GM18909 (cell line): ENCODE measurements at regions not wholly inside any gene's neighbourhood (a gene's known extent, or its start where the extent isn't known, plus 50 kb on each side); places are given as distances from the start of the nearest gene placed in this dataset.

ENCODE experiments used
- ATAC-seq: cut with Tn5 transposase; IDR thresholded peaks from one replicate; pipeline ENCODE4 v1.9.1; 2021; ENCODE audit warnings: mild to moderate bottlenecking; ENCODE audit not compliant: unreplicated experiment, poor library complexity

GRCh38 chr2:38174646-38175423, 98.9 kb upstream of the CYP1B1 start:
- no peak for ATAC-seq

GRCh38 chr2:38174131-38174530, 98.2 kb upstream of the CYP1B1 start:
- no peak for ATAC-seq

GRCh38 chr2:38173683-38174082, 97.7 kb upstream of the CYP1B1 start:
- ATAC-seq = no peak

- no peak for ATAC-seq
These were observed 95.4 kb upstream of the CYP1B1 start for GRCh38 chr2:38171208-38171855.

- no peak for ATAC-seq
These were observed 94.8 kb upstream of the CYP1B1 start for GRCh38 chr2:38170733-38171132.

GRCh38 chr2:38170067-38170466, 94.1 kb upstream of the CYP1B1 start:
- no peak for ATAC-seq

GRCh38 chr2:38168710-38169480, 92.9 kb upstream of the CYP1B1 start:
- no peak for ATAC-seq

- no peak for ATAC-seq
These were observed 92.0 kb upstream of the CYP1B1 start for GRCh38 chr2:38167968-38168350.

GRCh38 chr2:38165698-38166097, 89.7 kb upstream of the CYP1B1 start:
- no peak for ATAC-seq

- peak; percentile 82 for ATAC-seq
These were observed 88.9 kb upstream of the CYP1B1 start for GRCh38 chr2:38164881-38165280.

- ATAC-seq = no peak
These were observed 87.6 kb upstream of the CYP1B1 start for GRCh38 chr2:38163579-38163978.

- no peak for ATAC-seq
These were observed 87.1 kb upstream of the CYP1B1 start for GRCh38 chr2:38163006-38163405.

GRCh38 chr2:38160516-38160915, 84.6 kb upstream of the CYP1B1 start:
- ATAC-seq = no peak

- no peak for ATAC-seq
These were observed 83.6 kb upstream of the CYP1B1 start for GRCh38 chr2:38159597-38159996.

- ATAC-seq = no peak
These were observed 83.2 kb upstream of the CYP1B1 start for GRCh38 chr2:38159191-38159590.

- ATAC-seq = no peak
These were observed 82.6 kb upstream of the CYP1B1 start for GRCh38 chr2:38158378-38159118.

- no peak for ATAC-seq
These were observed 80.5 kb upstream of the CYP1B1 start for GRCh38 chr2:38156436-38156835.

- ATAC-seq = no peak
These were observed 79.1 kb upstream of the CYP1B1 start for GRCh38 chr2:38155015-38155414.

- ATAC-seq = no peak
These were observed 78.4 kb upstream of the CYP1B1 start for GRCh38 chr2:38154395-38154794.

GRCh38 chr2:38153476-38154135, 77.7 kb upstream of the CYP1B1 start:
- no peak for ATAC-seq
